HG03520 (cell line): ENCODE measurements at regions not wholly inside any gene's neighbourhood (a gene's known extent, or its start where the extent isn't known, plus 50 kb on each side); places are given as distances from the start of the nearest gene placed in this dataset.

Source experiments
- ATAC-seq: cut with Tn5 transposase; IDR thresholded peaks from one replicate; pipeline ENCODE4 v1.9.1; 2021; ENCODE audit warnings: mild to moderate bottlenecking, moderate library complexity; ENCODE audit not compliant: unreplicated experiment

- no peak for ATAC-seq
Observed at GRCh38 chr15:35850284-35850683, 304.3 kb upstream of the DPH6 start.

DNA sequence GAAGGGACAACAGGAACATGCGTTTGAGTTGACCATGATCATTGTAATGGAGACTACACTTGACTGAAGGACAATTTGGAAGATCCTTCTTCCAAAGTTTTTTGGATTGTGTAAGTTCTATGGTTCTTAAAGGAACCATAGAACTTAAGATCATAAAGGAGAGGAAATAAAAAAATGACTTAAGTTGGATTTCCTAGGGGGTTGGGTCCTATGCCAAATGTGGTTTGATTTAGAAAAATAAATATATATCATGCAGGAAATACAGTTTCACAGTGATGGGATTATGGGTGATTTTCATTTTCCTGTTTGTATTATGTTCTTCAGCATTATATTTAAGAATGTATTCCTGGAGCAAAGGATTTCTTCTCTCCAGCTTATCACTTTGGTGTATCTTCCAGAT lies 305.5 kb upstream of the DPH6 start:
- no peak for ATAC-seq

- no peak for ATAC-seq
Observed at GRCh38 chr15:35852818-35853624, 307.1 kb upstream of the DPH6 start.

DNA sequence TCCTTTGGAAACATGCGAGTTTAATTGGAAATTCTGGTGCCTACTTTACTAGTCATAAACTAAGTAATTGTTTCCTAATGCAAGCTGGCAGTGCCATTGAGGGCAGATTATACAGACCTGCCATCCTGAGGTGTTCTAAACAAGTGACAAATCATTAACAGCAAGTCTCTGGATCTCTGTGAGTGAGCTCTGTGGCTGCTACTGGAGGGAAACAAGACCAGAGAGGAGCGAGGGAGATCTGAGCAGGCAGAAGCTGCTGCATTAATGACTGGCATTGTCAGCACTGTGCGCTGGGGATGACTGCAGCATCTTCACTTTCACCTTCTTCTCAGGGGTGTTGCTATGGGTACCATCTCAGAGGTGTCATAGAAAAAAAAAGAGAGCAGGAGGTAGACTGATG lies 308.4 kb upstream of the DPH6 start:
- ATAC-seq: no peak

DNA sequence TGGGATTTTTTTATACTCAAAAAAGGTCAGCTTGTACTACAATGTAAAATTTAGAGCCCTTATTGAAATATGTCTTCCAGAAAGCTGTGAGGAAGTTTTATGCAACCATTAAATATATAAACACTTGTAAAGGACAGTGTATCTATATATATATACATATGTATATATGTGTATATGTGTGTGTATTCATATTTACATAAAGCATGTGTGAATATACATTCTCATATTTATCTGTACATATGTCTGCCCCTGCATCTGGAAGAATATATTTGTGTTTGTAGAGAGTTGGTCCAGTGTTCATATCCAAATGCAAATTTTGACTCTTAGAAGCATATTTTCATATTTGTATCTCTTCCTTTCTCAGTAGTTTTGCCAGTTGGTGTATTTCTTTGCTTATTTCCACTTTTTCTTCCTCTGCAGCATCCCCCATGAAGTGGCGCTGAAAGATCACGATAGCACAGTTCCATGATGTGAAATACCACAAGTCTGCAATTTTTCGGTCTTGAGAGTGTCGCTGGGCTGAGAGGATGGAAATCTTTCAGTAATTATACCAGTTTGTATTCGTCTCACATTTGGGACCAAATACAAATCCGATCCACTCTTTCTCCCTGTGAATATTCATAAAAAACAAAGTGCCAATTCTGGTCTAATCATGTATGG lies 311.7 kb upstream of the DPH6 start:
- no peak for ATAC-seq

GRCh38 chr15:35858707-35859106 lies 312.7 kb upstream of the DPH6 start:
- no peak for ATAC-seq

GRCh38 chr15:35863655-35864054 lies 317.7 kb upstream of the DPH6 start:
- no peak for ATAC-seq

GRCh38 chr15:35867356-35867755 lies 321.4 kb upstream of the DPH6 start:
- no peak for ATAC-seq

DNA sequence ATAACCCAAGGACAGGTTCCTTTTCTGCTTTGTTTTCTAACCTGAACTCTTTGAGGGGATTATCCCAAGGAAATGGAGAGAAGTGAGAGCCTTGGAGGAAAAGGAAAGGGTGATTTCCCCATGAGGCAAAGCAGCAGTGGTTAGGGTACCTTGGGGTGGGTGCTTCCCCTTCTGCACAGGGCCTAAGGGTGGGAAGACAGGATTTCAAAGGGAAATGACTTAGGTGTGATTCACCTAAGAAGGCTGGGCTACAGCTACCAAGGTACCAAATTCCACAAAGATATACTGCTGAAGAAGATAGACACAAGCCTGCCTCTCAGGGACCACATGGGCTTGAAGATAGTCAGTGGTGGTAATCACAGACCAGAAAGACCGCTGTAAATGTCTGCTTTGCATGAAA lies 325.3 kb upstream of the DPH6 start:
- ATAC-seq: no peak

- no peak for ATAC-seq
Observed at GRCh38 chr15:35871812-35872211, 325.8 kb upstream of the DPH6 start.

GRCh38 chr15:35872577-35872976 lies 326.6 kb upstream of the DPH6 start:
- no peak for ATAC-seq

- ATAC-seq: no peak
Observed at GRCh38 chr15:35874260-35874905, 328.4 kb upstream of the DPH6 start.

DNA sequence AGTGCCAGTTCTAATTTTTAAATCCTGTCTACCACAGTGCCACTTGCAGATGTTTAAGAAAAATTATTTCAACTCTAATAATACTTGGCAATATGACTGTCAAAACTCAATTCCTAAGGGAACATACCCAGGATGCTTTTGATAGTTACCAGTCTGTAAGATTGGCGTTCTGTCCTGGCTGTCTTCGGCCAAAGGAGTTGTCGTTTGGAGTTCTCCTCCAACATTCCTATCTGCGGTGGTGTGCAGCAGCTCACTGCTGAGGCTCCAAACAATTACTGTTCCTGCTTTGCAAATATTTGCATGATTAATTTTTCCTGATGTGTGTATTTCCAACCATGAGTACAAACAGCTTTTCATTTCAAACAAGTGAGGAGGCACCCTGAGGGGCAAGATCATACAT lies 330.8 kb upstream of the DPH6 start:
- ATAC-seq: no peak

- no peak for ATAC-seq
Observed at GRCh38 chr15:35880896-35881295, 334.9 kb upstream of the DPH6 start.

DNA sequence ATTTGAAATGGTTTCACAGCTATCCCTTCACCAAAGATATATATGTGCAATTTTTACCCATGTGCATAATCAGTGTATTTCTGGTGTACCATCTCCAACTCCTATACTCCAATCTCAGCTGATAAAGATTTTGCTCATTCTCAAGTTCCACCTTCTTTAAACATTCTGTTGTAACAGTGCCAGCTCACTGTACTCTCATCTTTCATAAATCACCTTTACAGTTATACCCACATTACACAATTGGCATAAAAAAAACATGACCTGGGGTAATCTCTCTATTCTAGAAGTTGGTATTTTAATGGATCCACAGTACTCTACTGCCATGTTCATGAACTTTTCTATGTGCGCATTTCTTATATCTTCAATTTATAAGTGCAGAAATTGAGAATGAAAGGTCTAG lies 339.9 kb upstream of the DPH6 start:
- ATAC-seq: no peak

GRCh38 chr15:35886765-35887164 lies 340.8 kb upstream of the DPH6 start:
- no peak for ATAC-seq

GRCh38 chr15:35888815-35889214 lies 342.9 kb upstream of the DPH6 start:
- no peak for ATAC-seq

DNA sequence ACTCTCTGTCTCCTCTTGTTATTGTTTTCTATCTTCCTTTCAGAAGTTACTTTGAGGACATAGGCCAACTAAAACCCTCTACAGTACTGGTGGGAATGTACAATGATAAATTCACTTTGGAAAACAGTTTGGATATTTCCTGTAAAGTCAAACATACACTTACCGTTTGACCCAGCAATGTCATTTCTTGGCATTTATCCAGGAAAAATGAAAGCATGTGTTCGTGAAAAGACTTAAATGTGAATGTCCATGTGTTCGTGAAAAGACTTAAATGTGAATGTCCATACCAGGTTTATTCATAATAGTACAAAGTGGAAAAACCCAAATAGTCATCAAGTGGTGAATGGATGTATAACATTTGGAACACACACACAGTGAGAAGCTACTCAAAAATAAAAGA lies 361.5 kb upstream of the DPH6 start:
- ATAC-seq: no peak

DNA sequence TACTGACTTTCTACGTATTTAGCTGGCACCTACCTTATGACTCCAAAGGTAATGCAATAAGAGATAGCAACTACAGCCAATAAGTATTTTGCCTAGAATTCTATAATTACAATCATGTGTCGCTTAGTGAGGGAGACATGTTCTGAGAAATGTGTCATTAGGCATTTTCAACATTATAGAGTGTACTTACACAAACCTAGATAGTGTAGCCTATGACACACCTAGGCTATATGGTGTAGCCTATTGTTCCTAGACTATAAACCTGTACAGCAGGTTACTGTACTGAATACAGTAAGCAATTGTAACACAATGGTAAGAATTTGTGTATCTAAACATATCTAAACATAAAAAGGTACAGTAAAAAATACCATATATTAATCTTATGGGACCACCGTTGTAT lies 363.4 kb upstream of the DPH6 start:
- no peak for ATAC-seq

GRCh38 chr15:35910227-35910626 lies 364.3 kb upstream of the DPH6 start:
- no peak for ATAC-seq

GRCh38 chr15:35911052-35911777 lies 365.2 kb upstream of the DPH6 start:
- ATAC-seq: no peak
